GM12878 (cell line): ENCODE measurements at regions not wholly inside any gene's neighbourhood (a gene's known extent, or its start where the extent isn't known, plus 50 kb on each side); places are given as distances from the start of the nearest gene placed in this dataset.

Experiments used
- ATAC-seq: fragments of 200-7000 bp; cut with Tn5 transposase; 3 replicates; pipeline ENCODE4 v1.9.1; 2020; ENCODE audit warnings: mild to moderate bottlenecking, moderate library complexity
- BruUV-seq: library from RNA; stranded (reverse); fragments of 400-500 nt; replicated peaks from 2 replicates; lab custom pipeline; 2021; lab: Mats Ljungman, UMichigan
- CTCF ChIA-PET: fragments of 300-600 bp; sonication (Branson Sonifier 250); formaldehyde crosslinking; extraction: SDS; loops from one replicate; lab custom pipeline; 2021; ENCODE audit warnings: inconsistent platforms; lab: Yijun Ruan, JAX
- POLR2A ChIA-PET: fragments of 350-600 bp; formaldehyde crosslinking; extraction: SDS; loops from one replicate; lab custom pipeline; 2021; ENCODE audit warnings: inconsistent platforms; lab: Charles Lee
- RAD21 ChIA-PET: fragments of 300-600 bp; sonication (Branson Sonifier 250); formaldehyde crosslinking; loops from one replicate; lab custom pipeline; 2023; ENCODE audit warnings: antibody characterized with exemption; ENCODE audit not compliant: unreplicated experiment; lab: Charles Lee
- SMC1A ChIA-PET: fragments of 300-600 bp; sonication (Branson Sonifier 250); formaldehyde crosslinking; loops from one replicate; lab custom pipeline; 2023; ENCODE audit not compliant: unreplicated experiment, uncharacterized antibody; lab: Charles Lee
- DNase-seq: peaks from one replicate; pipeline ENCODE4 v3.0.0-alpha.2; 2011; ENCODE audit warnings: low read depth, low spot score
- FAIRE-seq: peaks from 3 replicates; lab custom pipeline; 2011; peaks lifted over from hg19 to GRCh38; lab: Jason Lieb, UNC
- H2AFZ ChIP-seq: 2 replicates; pipeline ENCODE4 v1.6.0; 2011; ENCODE audit warnings: low read depth, low read length, control low read depth; ENCODE audit not compliant: control insufficient read depth
- H3K27ac ChIP-seq: 2 replicates; pipeline ENCODE4 v1.5.1; 2011; ENCODE audit warnings: control low read depth; ENCODE audit not compliant: control insufficient read depth, insufficient read depth
- H3K27me3 ChIP-seq, 2 experiments: replicated peaks in 1 of 2; 2 replicates each; pipeline versions ENCODE4 v1.6.0 to v1.6.1; 2011; ENCODE audit warnings: low read length in 1 of 2; ENCODE audit not compliant: control insufficient read depth in 2 of 2, insufficient read depth in 2 of 2
- H3K36me3 ChIP-seq, 2 experiments: 2 replicates each; pipeline ENCODE4 v1.5.1; 2011; ENCODE audit warnings: low read length in 1 of 2; ENCODE audit not compliant: control insufficient read depth in 2 of 2, insufficient read depth in 2 of 2
- H3K4me1 ChIP-seq: 2 replicates; pipeline ENCODE4 v1.6.1; 2011; ENCODE audit warnings: mild to moderate bottlenecking, low read length, moderate library complexity, mixed read lengths; ENCODE audit not compliant: control insufficient read depth, insufficient read depth
- H3K4me2 ChIP-seq: 2 replicates; pipeline ENCODE4 v1.6.0; 2011; ENCODE audit warnings: control low read depth; ENCODE audit not compliant: control insufficient read depth, insufficient read depth
- H3K4me3 ChIP-seq: fragments of 200-600 bp; sonication (generic); 2 replicates; pipeline ENCODE4 v1.5.1; 2016
- H3K79me2 ChIP-seq: 2 replicates; pipeline ENCODE4 v1.6.0; 2011; ENCODE audit warnings: low read length; ENCODE audit not compliant: control insufficient read depth, insufficient read depth
- H3K9ac ChIP-seq: 2 replicates; pipeline ENCODE4 v1.8.0; 2011; ENCODE audit warnings: low read length, control low read depth, mixed read lengths; ENCODE audit not compliant: control insufficient read depth, insufficient read depth
- H3K9me3 ChIP-seq: replicated peaks from 3 replicates; pipeline ENCODE4 v1.5.1; 2011; ENCODE audit warnings: mild to moderate bottlenecking, low read length; ENCODE audit not compliant: control insufficient read depth, insufficient read depth
- H4K20me1 ChIP-seq: 2 replicates; pipeline ENCODE4 v1.6.0; 2011; ENCODE audit not compliant: control insufficient read depth, insufficient read depth
- BRCA1 ChIP-seq: IDR thresholded peaks from 2 replicates; pipeline ENCODE4 v1.6.1; 2011; ENCODE audit warnings: low read depth, low read length, improper control_type of control experiment
- CBFB ChIP-seq: IDR thresholded peaks from 2 replicates; pipeline ENCODE4 v1.6.1; 2016; ENCODE audit warnings: antibody characterized with exemption, low read depth
- CUX1 ChIP-seq: IDR thresholded peaks from 2 replicates; pipeline ENCODE4 v1.6.1; 2012; ENCODE audit warnings: improper control_type of control experiment, low read depth, low read length; ENCODE audit not compliant: insufficient replicate concordance
- IRF4 ChIP-seq: IDR thresholded peaks from 2 replicates; pipeline ENCODE4 v1.6.1; 2011; ENCODE audit warnings: low read depth, low read length
- MTA2 ChIP-seq: fragments of 450-650 bp; IDR thresholded peaks from 2 replicates; pipeline ENCODE4 v1.6.1; 2016; ENCODE audit warnings: low read depth, mild to moderate bottlenecking, moderate library complexity
- NFYB ChIP-seq: IDR thresholded peaks from 2 replicates; pipeline ENCODE4 v1.6.1; 2011; ENCODE audit warnings: low read depth, mild to moderate bottlenecking, low read length, improper control_type of control experiment, moderate library complexity; ENCODE audit not compliant: insufficient read depth
- RBBP5 ChIP-seq: fragments of 200-600 bp; sonication (generic); conservative IDR thresholded peaks from 2 replicates; pipeline ENCODE4 v1.6.1; 2016
- RELA ChIP-seq: fragments of 450-650 bp; IDR thresholded peaks from 2 replicates; pipeline ENCODE4 v1.8.0; 2014; ENCODE audit warnings: borderline replicate concordance; ENCODE audit not compliant: partially characterized antibody
- SUZ12 ChIP-seq: fragments of 200-600 bp; sonication (generic); IDR thresholded peaks from one replicate; pipeline ENCODE4 v1.6.1; 2018; ENCODE audit warnings: antibody characterized with exemption, mild to moderate bottlenecking; ENCODE audit not compliant: unreplicated experiment
- ZNF207 ChIP-seq: fragments of 450-650 bp; IDR thresholded peaks from 2 replicates; pipeline ENCODE4 v1.6.1; 2014; ENCODE audit warnings: antibody characterized with exemption, mild to moderate bottlenecking, borderline replicate concordance
- WGBS: methylation state at CpG from one replicate; pipeline ENCODE4 v1.1.6; 2016; ENCODE audit warnings: low lambda C conversion rate; ENCODE audit not compliant: insufficient replicate concordance, insufficient coverage; ENCODE audit errors: missing lambda C conversion rate; 5-methylcytosine and 5-hydroxymethylcytosine counted together
- in situ Hi-C: fragments of 300-500 bp; cut with MboI; formaldehyde crosslinking; loops from 9 replicates; pipeline ENCODE4 v1.14.3; 2018; ENCODE audit warnings: mixed read lengths
- intact Hi-C: fragments of 100-400 bp; cut with micrococcal nuclease; formaldehyde crosslinking; loops from one replicate; pipeline ENCODE4 v1.14.2; 2022; ENCODE audit not compliant: unreplicated experiment
- TF ChIP-seq, protein P1 (sequence below): IDR thresholded peaks from 2 replicates; pipeline ENCODE4 v1.6.1; 2011; ENCODE audit warnings: low read depth, low read length, improper control_type of control experiment, borderline replicate concordance

DNA sequence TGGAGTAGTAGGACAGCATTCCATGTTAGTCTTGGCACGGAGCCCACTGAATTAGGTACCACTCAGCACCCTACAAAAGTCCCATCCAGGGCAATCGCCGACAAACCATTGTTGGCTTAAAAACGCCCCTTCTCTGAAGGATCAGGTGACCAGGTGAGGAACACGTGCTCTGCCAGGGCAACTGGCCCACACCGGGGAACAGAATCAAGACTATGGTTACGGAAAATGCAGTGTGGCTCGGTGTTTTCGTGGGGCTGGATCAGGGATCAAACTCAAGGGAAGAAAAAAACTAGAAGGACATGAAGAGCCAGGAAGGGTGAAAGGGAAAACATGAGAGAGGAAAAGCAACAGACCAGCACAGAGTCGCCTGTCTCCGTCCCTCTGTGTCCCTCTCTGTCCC is 177.8 kb upstream of the ARID1B start:
- no peak for TF ChIP-seq CBFB
- no peak for TF ChIP-seq BRCA1
- TF ChIP-seq ZNF207: no peak
- no peak for TF ChIP-seq SUZ12
- TF ChIP-seq RELA: no peak
- no peak for TF ChIP-seq IRF4
- TF ChIP-seq, protein P1, sequence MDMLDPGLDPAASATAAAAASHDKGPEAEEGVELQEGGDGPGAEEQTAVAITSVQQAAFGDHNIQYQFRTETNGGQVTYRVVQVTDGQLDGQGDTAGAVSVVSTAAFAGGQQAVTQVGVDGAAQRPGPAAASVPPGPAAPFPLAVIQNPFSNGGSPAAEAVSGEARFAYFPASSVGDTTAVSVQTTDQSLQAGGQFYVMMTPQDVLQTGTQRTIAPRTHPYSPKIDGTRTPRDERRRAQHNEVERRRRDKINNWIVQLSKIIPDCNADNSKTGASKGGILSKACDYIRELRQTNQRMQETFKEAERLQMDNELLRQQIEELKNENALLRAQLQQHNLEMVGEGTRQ: no peak
- no peak for TF ChIP-seq NFYB
- TF ChIP-seq RBBP5: no peak
- no peak for TF ChIP-seq MTA2
- no peak for TF ChIP-seq CUX1
- RAD21 ChIA-PET: no interaction called here
- Histone ChIP-seq H3K36me3 (no peaks in the 10 kb centered on the region), H3K4me3 (no peak overlapping the region), H2AFZ (no peak overlapping the region), H3K4me1 (no peaks in the 10 kb centered on the region), H3K79me2 (no peaks in the 10 kb centered on the region), H3K9me3 (no peaks in the 10 kb centered on the region; the same call in 2 of the 3 replicates), H3K27me3 (no peaks in the 10 kb centered on the region), H3K4me2 (no peak overlapping the region), H4K20me1 (no peaks in the 10 kb centered on the region), H3K9ac (no peak overlapping the region), H3K27ac (no peak overlapping the region)
- FAIRE-seq (no peak), DNase-seq (no peak), ATAC-seq (no peak)
- CTCF ChIA-PET: no interaction called here
- no TSS peak for BruUV-seq
- SMC1A ChIA-PET: no interaction called here
- in situ Hi-C loops (no loop called here), intact Hi-C loops (no loop called here)
- POLR2A ChIA-PET: no interaction called here
- WGBS: 52% methylated on average over 11 of the region's 11 CpGs
